ENCODE measurements at regions not wholly inside any gene's neighbourhood (a gene's known extent, or its start where the extent isn't known, plus 50 kb on each side); places are given as distances from the start of the nearest gene placed in this dataset.

- TF ChIP-seq CTCF (IDR thresholded peaks at IDR 0.05; ENCODE audit: extremely low read depth in 1 of 2, insufficient read depth in 1 of 2, low read depth in 1 of 2, low read length in 2 of 2) (no peak), EZH2 (IDR thresholded peaks at IDR 0.05; ENCODE audit: borderline replicate concordance, low read depth, low read length, severe bottlenecking) (no peak), JUN (IDR thresholded peaks at IDR 0.05; ENCODE audit: borderline replicate concordance, insufficient read depth, insufficient read length, low read depth) (no peak), POLR2A (IDR thresholded peaks at IDR 0.05; ENCODE audit: low read depth, low read length) (no peak)
Observed at GRCh38 chr15:56557415-56557814, 92.5 kb upstream of the MNS1 start.
